ENCODE measurements at regions not wholly inside any gene's neighbourhood (a gene's known extent, or its start where the extent isn't known, plus 50 kb on each side); places are given as distances from the start of the nearest gene placed in this dataset.

- DNase-seq (ENCODE audit: low spot score): no peak
Observed at GRCh38 chr16:52235186-52235585, 311.8 kb downstream of the TOX3 start.

GRCh38 chr16:52234626-52235025 is 312.3 kb downstream of the TOX3 start:
- DNase-seq (ENCODE audit: low spot score): no peak

GRCh38 chr16:52229471-52229870 is 317.5 kb downstream of the TOX3 start:
- no peak for DNase-seq (ENCODE audit: low spot score)

GRCh38 chr16:52227851-52228250 is 319.1 kb downstream of the TOX3 start:
- DNase-seq (ENCODE audit: low spot score): no peak

- no peak for DNase-seq (ENCODE audit: low spot score)
Observed at GRCh38 chr16:52212841-52213240, 334.1 kb downstream of the TOX3 start.

- no peak for DNase-seq (ENCODE audit: low spot score)
Observed at GRCh38 chr16:52209227-52209626, 337.7 kb downstream of the TOX3 start.

GRCh38 chr16:52203096-52203495 is 343.8 kb downstream of the TOX3 start:
- no peak for DNase-seq (ENCODE audit: low spot score)

GRCh38 chr16:52193441-52193840 is 353.5 kb downstream of the TOX3 start:
- no peak for DNase-seq (ENCODE audit: low spot score)

- peak; percentile 87 for DNase-seq (ENCODE audit: low spot score)
Observed at GRCh38 chr16:52191531-52192134, 355.3 kb downstream of the TOX3 start.

GRCh38 chr16:52184336-52184735 is 362.6 kb downstream of the TOX3 start:
- no peak for DNase-seq (ENCODE audit: low spot score)

GRCh38 chr16:52182840-52183239 is 364.1 kb downstream of the TOX3 start:
- DNase-seq (ENCODE audit: low spot score): no peak

- no peak for DNase-seq (ENCODE audit: low spot score)
Observed at GRCh38 chr16:52174168-52174567, 372.8 kb downstream of the TOX3 start.

GRCh38 chr16:52171481-52171880 is 375.5 kb downstream of the TOX3 start:
- no peak for DNase-seq (ENCODE audit: low spot score)

- DNase-seq (ENCODE audit: low spot score): no peak
Observed at GRCh38 chr16:52167328-52167727, 379.6 kb downstream of the TOX3 start.

GRCh38 chr16:52165961-52166360 is 381.0 kb downstream of the TOX3 start:
- DNase-seq (ENCODE audit: low spot score): no peak

- no peak for DNase-seq (ENCODE audit: low spot score)
Observed at GRCh38 chr16:52149003-52149402, 397.9 kb downstream of the TOX3 start.

GRCh38 chr16:52141871-52142270 is 405.1 kb downstream of the TOX3 start:
- no peak for DNase-seq (ENCODE audit: low spot score)

- DNase-seq (ENCODE audit: low spot score): peak; percentile 54
Observed at GRCh38 chr16:52128361-52128760, 418.6 kb downstream of the TOX3 start.

- DNase-seq (ENCODE audit: low spot score): no peak
Observed at GRCh38 chr16:52123842-52124241, 423.1 kb downstream of the TOX3 start.

- DNase-seq (ENCODE audit: low spot score): peak; percentile 26
Observed at GRCh38 chr16:52123061-52123839, 423.7 kb downstream of the TOX3 start.

GRCh38 chr16:52117171-52117570 is 429.8 kb downstream of the TOX3 start:
- no peak for DNase-seq (ENCODE audit: low spot score)

GRCh38 chr16:52114379-52114778 is 432.6 kb downstream of the TOX3 start:
- DNase-seq (ENCODE audit: low spot score): no peak

- no peak for DNase-seq (ENCODE audit: low spot score)
Observed at GRCh38 chr16:52113533-52114183, 433.3 kb downstream of the TOX3 start.
